IMR-90 (cell line): ENCODE measurements at regions not wholly inside any gene's neighbourhood (a gene's known extent, or its start where the extent isn't known, plus 50 kb on each side); places are given as distances from the start of the nearest gene placed in this dataset.

Source experiments
- BHLHE40 ChIP-seq: fragments of 150-350 bp; IDR thresholded peaks from 2 replicates; pipeline ENCODE4 v1.6.1; 2016; ENCODE audit warnings: mild to moderate bottlenecking, low read depth, low read length
- CEBPB ChIP-seq: IDR thresholded peaks from 2 replicates; pipeline ENCODE4 v1.6.1; 2012; ENCODE audit warnings: low read depth, low read length, improper control_type of control experiment
- CHD1 ChIP-seq: IDR thresholded peaks from 2 replicates; pipeline ENCODE4 v1.6.1; 2012; ENCODE audit warnings: low read depth, low read length, improper control_type of control experiment
- MAFK ChIP-seq: IDR thresholded peaks from 2 replicates; pipeline ENCODE4 v1.6.1; 2012; ENCODE audit warnings: low read depth, low read length, improper control_type of control experiment
- MAZ ChIP-seq: IDR thresholded peaks from 2 replicates; pipeline ENCODE4 v1.6.1; 2012; ENCODE audit warnings: low read depth, mild to moderate bottlenecking, low read length, improper control_type of control experiment, moderate library complexity, borderline replicate concordance
- MXI1 ChIP-seq: IDR thresholded peaks from 2 replicates; pipeline ENCODE4 v1.6.1; 2012; ENCODE audit warnings: low read depth, mild to moderate bottlenecking, low read length, moderate library complexity, borderline replicate concordance
- POLR2A ChIP-seq: IDR thresholded peaks from 2 replicates; pipeline ENCODE4 v1.6.1; 2012; ENCODE audit warnings: mild to moderate bottlenecking, low read depth, low read length
- RAD21 ChIP-seq: IDR thresholded peaks from 2 replicates; pipeline ENCODE4 v1.6.1; 2012; ENCODE audit warnings: low read length, improper control_type of control experiment
- RFX5 ChIP-seq: IDR thresholded peaks from 2 replicates; pipeline ENCODE4 v1.8.0; 2012; ENCODE audit warnings: low read depth, mild to moderate bottlenecking, low read length, moderate library complexity
- SMC3 ChIP-seq: fragments of 150-350 bp; IDR thresholded peaks from 2 replicates; pipeline ENCODE4 v1.6.1; 2016; ENCODE audit warnings: low read depth, mild to moderate bottlenecking, antibody characterized with exemption, low read length, moderate library complexity
- TF ChIP-seq, protein P1 (sequence below): conservative IDR thresholded peaks from 2 replicates; pipeline ENCODE4 v1.5.1; 2012; ENCODE audit warnings: mild to moderate bottlenecking, low read depth, low read length, improper control_type of control experiment

DNA sequence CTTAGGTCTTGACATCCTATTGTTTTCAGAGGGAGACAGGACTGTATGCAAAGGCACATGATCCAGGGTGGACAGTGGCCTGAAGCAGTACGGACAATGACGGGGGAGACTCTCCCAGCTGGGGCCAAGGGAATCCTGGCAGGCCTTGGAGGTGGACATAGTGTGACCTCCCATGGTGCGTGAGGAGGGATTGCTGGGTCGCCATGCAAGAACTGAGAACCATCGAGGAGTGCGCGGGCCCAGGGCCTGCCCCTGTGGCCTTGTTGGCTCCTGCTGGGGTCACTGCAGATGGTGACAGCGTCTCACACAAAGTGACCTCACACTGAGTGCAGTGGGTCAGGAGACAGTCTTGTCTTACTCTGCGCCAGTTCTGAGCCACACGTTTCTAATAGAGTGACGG, 192.4 kb downstream of the GADD45G start:
- TF ChIP-seq, protein P1, sequence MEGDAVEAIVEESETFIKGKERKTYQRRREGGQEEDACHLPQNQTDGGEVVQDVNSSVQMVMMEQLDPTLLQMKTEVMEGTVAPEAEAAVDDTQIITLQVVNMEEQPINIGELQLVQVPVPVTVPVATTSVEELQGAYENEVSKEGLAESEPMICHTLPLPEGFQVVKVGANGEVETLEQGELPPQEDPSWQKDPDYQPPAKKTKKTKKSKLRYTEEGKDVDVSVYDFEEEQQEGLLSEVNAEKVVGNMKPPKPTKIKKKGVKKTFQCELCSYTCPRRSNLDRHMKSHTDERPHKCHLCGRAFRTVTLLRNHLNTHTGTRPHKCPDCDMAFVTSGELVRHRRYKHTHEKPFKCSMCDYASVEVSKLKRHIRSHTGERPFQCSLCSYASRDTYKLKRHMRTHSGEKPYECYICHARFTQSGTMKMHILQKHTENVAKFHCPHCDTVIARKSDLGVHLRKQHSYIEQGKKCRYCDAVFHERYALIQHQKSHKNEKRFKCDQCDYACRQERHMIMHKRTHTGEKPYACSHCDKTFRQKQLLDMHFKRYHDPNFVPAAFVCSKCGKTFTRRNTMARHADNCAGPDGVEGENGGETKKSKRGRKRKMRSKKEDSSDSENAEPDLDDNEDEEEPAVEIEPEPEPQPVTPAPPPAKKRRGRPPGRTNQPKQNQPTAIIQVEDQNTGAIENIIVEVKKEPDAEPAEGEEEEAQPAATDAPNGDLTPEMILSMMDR = no peak
- TF ChIP-seq SMC3 (no peak), MAFK (no peak), CHD1 (no peak), RFX5 (no peak), MAZ (no peak), CEBPB (no peak), POLR2A (no peak), MXI1 (no peak), RAD21 (no peak), BHLHE40 (no peak)
